ENCODE measurements at regions not wholly inside any gene's neighbourhood (a gene's known extent, or its start where the extent isn't known, plus 50 kb on each side); places are given as distances from the start of the nearest gene placed in this dataset.

GRCh38 chr6:24996269-24996836 lies 60.6 kb upstream of the RIPOR2 start:
- no peak for TF ChIP-seq RAD21 (conservative IDR thresholded peaks at IDR 0.05 in 1 of 2, IDR thresholded peaks at IDR 0.05 in 1 of 2)
- TF ChIP-seq CTCF (IDR thresholded peaks at IDR 0.05) = no peak
- no peak for TF ChIP-seq RFX5 (IDR thresholded peaks at IDR 0.05)
- no peak for TF ChIP-seq EP300 (IDR thresholded peaks at IDR 0.05)
